Brain microvascular endothelial cell (primary cell): ENCODE measurements at regions not wholly inside any gene's neighbourhood (a gene's known extent, or its start where the extent isn't known, plus 50 kb on each side); places are given as distances from the start of the nearest gene placed in this dataset.

Experiments
- DNase-seq: peaks from one replicate; pipeline ENCODE4 v3.0.0-alpha.2; 2020
- H3K27ac ChIP-seq: fragments of 250-450 bp; sonication (Bioruptor Pico); 2 replicates; pipeline ENCODE4 v1.5.1; 2020; ENCODE audit warnings: mild to moderate bottlenecking, moderate library complexity
- H3K27me3 ChIP-seq: fragments of 250-450 bp; sonication (Bioruptor Pico); replicated peaks from 2 replicates; pipeline ENCODE4 v1.5.1; 2020; ENCODE audit warnings: mild to moderate bottlenecking
- H3K36me3 ChIP-seq: fragments of 250-450 bp; sonication (Bioruptor Pico); replicated peaks from 2 replicates; pipeline ENCODE4 v1.5.1; 2020; ENCODE audit warnings: mild to moderate bottlenecking
- H3K4me3 ChIP-seq: 2 replicates; pipeline ENCODE4 v1.5.1; 2011; ENCODE audit warnings: low read depth, mild to moderate bottlenecking, control low read depth, low read length, moderate library complexity
- in situ Hi-C: cut with HindIII; loops from 2 replicates; pipeline ENCODE4 v1.10.0; 2017; ENCODE audit warnings: low sequenced_read_pairs, low pct_ligation_motif_present
- TF ChIP-seq, protein P1 (sequence below): IDR thresholded peaks from 2 replicates; pipeline ENCODE4 v1.5.1; 2011; ENCODE audit warnings: low read depth, mild to moderate bottlenecking, moderate library complexity, low read length, control low read depth, inconsistent platforms; ENCODE audit errors: missing control alignments

- H3K4me3 ChIP-seq = no peak overlapping the region
- DNase-seq = no peak
- TF ChIP-seq, protein P1, sequence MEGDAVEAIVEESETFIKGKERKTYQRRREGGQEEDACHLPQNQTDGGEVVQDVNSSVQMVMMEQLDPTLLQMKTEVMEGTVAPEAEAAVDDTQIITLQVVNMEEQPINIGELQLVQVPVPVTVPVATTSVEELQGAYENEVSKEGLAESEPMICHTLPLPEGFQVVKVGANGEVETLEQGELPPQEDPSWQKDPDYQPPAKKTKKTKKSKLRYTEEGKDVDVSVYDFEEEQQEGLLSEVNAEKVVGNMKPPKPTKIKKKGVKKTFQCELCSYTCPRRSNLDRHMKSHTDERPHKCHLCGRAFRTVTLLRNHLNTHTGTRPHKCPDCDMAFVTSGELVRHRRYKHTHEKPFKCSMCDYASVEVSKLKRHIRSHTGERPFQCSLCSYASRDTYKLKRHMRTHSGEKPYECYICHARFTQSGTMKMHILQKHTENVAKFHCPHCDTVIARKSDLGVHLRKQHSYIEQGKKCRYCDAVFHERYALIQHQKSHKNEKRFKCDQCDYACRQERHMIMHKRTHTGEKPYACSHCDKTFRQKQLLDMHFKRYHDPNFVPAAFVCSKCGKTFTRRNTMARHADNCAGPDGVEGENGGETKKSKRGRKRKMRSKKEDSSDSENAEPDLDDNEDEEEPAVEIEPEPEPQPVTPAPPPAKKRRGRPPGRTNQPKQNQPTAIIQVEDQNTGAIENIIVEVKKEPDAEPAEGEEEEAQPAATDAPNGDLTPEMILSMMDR = no peak
- H3K36me3 ChIP-seq = no peaks in the 10 kb centered on the region
- no peak overlapping the region for H3K27ac ChIP-seq
- H3K27me3 ChIP-seq = no peaks in the 10 kb centered on the region
- in situ Hi-C loops = no loop called here
Observed at GRCh38 chr2:51454177-51454576, 422.2 kb upstream of the NRXN1 start.

DNA sequence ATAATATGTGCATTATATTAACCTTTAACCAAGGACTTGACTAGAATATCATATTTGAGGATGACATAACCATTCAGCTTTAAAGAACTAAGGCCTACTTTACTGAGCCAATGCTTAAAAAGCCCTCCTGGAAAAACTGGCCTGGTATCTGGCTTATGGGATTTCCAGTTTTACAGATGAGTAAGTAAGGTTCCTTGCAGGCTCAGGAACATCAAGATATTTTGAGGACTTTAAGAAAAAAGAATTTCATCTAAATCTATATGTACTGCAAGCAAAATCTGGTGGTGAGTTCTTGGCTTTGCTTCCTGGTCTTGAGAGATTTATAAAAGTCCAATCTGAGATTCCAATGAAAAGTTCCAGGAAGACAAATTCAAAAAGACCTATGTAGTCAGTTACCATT lies 417.0 kb upstream of the NRXN1 start:
- Histone ChIP-seq H3K4me3 (no peak overlapping the region), H3K36me3 (no peaks in the 10 kb centered on the region), H3K27me3 (no peaks in the 10 kb centered on the region), H3K27ac (no peak overlapping the region)
- no peak for DNase-seq
- in situ Hi-C loops = no loop called here
- TF ChIP-seq, protein P1 = no peak

DNA sequence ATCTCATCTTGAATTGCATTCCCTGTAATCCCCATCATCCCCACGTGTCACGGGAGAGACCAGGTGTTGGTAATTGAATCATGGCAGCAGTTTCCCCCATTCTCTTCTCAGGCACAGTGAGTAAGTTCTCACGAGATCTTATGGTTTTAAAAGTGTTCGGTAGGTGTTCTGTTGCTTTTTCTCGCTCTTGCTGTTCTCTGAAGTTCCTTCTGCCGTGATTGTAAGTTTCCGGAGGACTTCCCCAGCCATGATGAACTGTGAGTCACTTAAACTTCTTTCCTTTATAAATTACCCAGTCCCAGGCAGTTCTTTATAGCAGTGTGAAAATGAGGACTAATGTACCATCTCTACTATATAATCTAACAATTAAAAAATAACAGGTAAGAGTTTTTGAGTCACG lies 409.9 kb upstream of the NRXN1 start:
- no peaks in the 10 kb centered on the region for H3K36me3 ChIP-seq
- H3K27me3 ChIP-seq = no peaks in the 10 kb centered on the region
- no peak overlapping the region for H3K4me3 ChIP-seq
- TF ChIP-seq, protein P1 = no peak
- no peak overlapping the region for H3K27ac ChIP-seq
- in situ Hi-C loops = no loop called here
- no peak for DNase-seq

- in situ Hi-C loops = no loop called here
- H3K4me3 ChIP-seq = no peak overlapping the region
Observed at GRCh38 chr2:51424418-51424817, 392.5 kb upstream of the NRXN1 start.

DNA sequence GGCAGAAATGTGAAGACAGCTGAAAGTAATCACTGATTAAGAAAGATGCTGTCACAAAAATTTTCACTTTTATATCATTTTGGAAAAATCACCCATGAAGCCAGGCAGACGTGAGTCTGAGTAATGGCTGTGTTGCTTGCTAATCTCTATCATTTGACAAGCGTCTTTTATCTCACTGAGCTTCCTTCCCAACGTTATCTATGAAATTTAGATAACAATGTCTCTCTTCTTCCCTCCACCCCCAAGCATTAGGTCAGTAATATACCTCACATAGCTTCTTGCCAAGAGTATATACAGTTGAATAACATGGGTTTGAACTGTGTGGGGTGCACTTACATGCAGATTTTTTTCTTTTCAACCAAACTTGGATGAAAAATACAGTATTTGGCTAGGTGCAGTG lies 388.6 kb upstream of the NRXN1 start:
- Histone ChIP-seq H3K36me3 (no peaks in the 10 kb centered on the region), H3K27me3 (no peaks in the 10 kb centered on the region), H3K27ac (no peak overlapping the region), H3K4me3 (no peak overlapping the region)
- TF ChIP-seq, protein P1 = no peak
- peak; percentile 35 for DNase-seq
- in situ Hi-C loops = no loop called here

More at GRCh38 chr2:51424418-51424817, 392.5 kb upstream of the NRXN1 start:
- DNase-seq = no peak
- Histone ChIP-seq H3K27me3 (no peaks in the 10 kb centered on the region), H3K27ac (no peak overlapping the region), H3K36me3 (no peaks in the 10 kb centered on the region)
- TF ChIP-seq, protein P1 = peak; percentile 24

- DNase-seq = no peak
- no peaks in the 10 kb centered on the region for H3K36me3 ChIP-seq
- TF ChIP-seq, protein P1 = no peak
- H3K27ac ChIP-seq = no peak overlapping the region
- in situ Hi-C loops = no loop called here
- no peak overlapping the region for H3K4me3 ChIP-seq
- H3K27me3 ChIP-seq = no peaks in the 10 kb centered on the region
Observed at GRCh38 chr2:51413726-51414125, 381.8 kb upstream of the NRXN1 start.
